RWPE2 (cell line): ENCODE measurements at regions not wholly inside any gene's neighbourhood (a gene's known extent, or its start where the extent isn't known, plus 50 kb on each side); places are given as distances from the start of the nearest gene placed in this dataset.

Source experiments
- ATAC-seq: fragments of 200-7000 bp; cut with Tn5 transposase; 3 replicates; pipeline ENCODE4 v1.9.1; 2021; ENCODE audit warnings: low read depth
- DNase-seq: peaks from one replicate; pipeline ENCODE4 v3.0.0-alpha.2; 2020; ENCODE audit warnings: low spot score
- H3K27ac ChIP-seq: fragments of 450-650 bp; 2 replicates; pipeline ENCODE4 v1.5.1; 2017; ENCODE audit warnings: mild to moderate bottlenecking; ENCODE audit not compliant: poor library complexity, severe bottlenecking
- H3K27me3 ChIP-seq: fragments of 250-450 bp; sonication (Bioruptor Pico); 2 replicates; pipeline ENCODE4 v1.5.1; 2021; ENCODE audit warnings: mild to moderate bottlenecking, moderate library complexity; ENCODE audit not compliant: insufficient read depth, poor library complexity, severe bottlenecking
- H3K36me3 ChIP-seq: fragments of 250-450 bp; sonication (Bioruptor Pico); 2 replicates; pipeline ENCODE4 v1.5.1; 2020; ENCODE audit warnings: low read depth, mild to moderate bottlenecking, moderate library complexity
- H3K4me1 ChIP-seq: fragments of 250-450 bp; sonication (Bioruptor Pico); 2 replicates; pipeline ENCODE4 v1.5.1; 2021; ENCODE audit warnings: mild to moderate bottlenecking, moderate library complexity; ENCODE audit not compliant: insufficient read depth, poor library complexity, severe bottlenecking
- H3K4me3 ChIP-seq: fragments of 250-450 bp; sonication (Bioruptor Pico); 2 replicates; pipeline ENCODE4 v1.5.1; 2021; ENCODE audit warnings: mild to moderate bottlenecking, moderate library complexity; ENCODE audit not compliant: severe bottlenecking
- H3K9me3 ChIP-seq: fragments of 250-450 bp; sonication (Bioruptor Pico); 2 replicates; pipeline ENCODE4 v1.5.1; 2021; ENCODE audit warnings: mild to moderate bottlenecking, moderate library complexity; ENCODE audit not compliant: severe bottlenecking
- CTCF ChIP-seq: fragments of 450-650 bp; IDR thresholded peaks from one replicate; pipeline ENCODE4 v1.5.1; 2017; ENCODE audit warnings: mild to moderate bottlenecking, moderate library complexity; ENCODE audit not compliant: poor library complexity, severe bottlenecking

- Histone ChIP-seq H3K4me1 (no peaks in the 10 kb centered on the region), H3K27me3 (no peaks in the 10 kb centered on the region), H3K4me3 (no peak overlapping the region), H3K9me3 (no peaks in the 10 kb centered on the region), H3K36me3 (no peaks in the 10 kb centered on the region), H3K27ac (no peak overlapping the region)
- no peak for DNase-seq
- TF ChIP-seq CTCF: peak; percentile 94
- ATAC-seq: peak; percentile 90
These were observed 74.2 kb upstream of the POU1F1 start for GRCh38 chr3:87350367-87351199.

- ATAC-seq (no peak), DNase-seq (no peak)
- no peak for TF ChIP-seq CTCF
- no peaks in the 10 kb centered on the region for H3K27me3 ChIP-seq
- H3K36me3 ChIP-seq: no peaks in the 10 kb centered on the region
- H3K4me1 ChIP-seq: no peaks in the 10 kb centered on the region
- H3K27ac ChIP-seq: no peak overlapping the region
- no peaks in the 10 kb centered on the region for H3K9me3 ChIP-seq
- no peak overlapping the region for H3K4me3 ChIP-seq
These were observed 73.4 kb upstream of the POU1F1 start for GRCh38 chr3:87349833-87350232.

GRCh38 chr3:87336761-87337160 lies 60.4 kb upstream of the POU1F1 start:
- no peak overlapping the region for H3K27ac ChIP-seq

GRCh38 chr3:87335931-87336330 lies 59.5 kb upstream of the POU1F1 start:
- ATAC-seq: no peak
- Histone ChIP-seq H3K4me3 (no peak overlapping the region), H3K9me3 (peaks cover 2% of the 10 kb centered on the region), H3K36me3 (no peaks in the 10 kb centered on the region), H3K27me3 (no peaks in the 10 kb centered on the region), H3K27ac (no peak overlapping the region), H3K4me1 (peaks cover 28% of the 10 kb centered on the region)
- no peak for DNase-seq
- no peak for TF ChIP-seq CTCF

More at GRCh38 chr3:87336761-87337160, 60.4 kb upstream of the POU1F1 start:
- ATAC-seq (no peak), DNase-seq (no peak)
- peaks cover 28% of the 10 kb centered on the region for H3K4me1 ChIP-seq
- H3K36me3 ChIP-seq: no peaks in the 10 kb centered on the region
- peaks cover 2% of the 10 kb centered on the region for H3K9me3 ChIP-seq
- no peak for TF ChIP-seq CTCF
- H3K4me3 ChIP-seq: no peak overlapping the region
- H3K27me3 ChIP-seq: no peaks in the 10 kb centered on the region

- Histone ChIP-seq H3K4me3 (no peak overlapping the region), H3K36me3 (no peaks in the 10 kb centered on the region), H3K27ac (peak overlapping the region; percentile 94), H3K9me3 (peaks cover 2% of the 10 kb centered on the region), H3K4me1 (peaks cover 28% of the 10 kb centered on the region), H3K27me3 (no peaks in the 10 kb centered on the region)
- DNase-seq (peak; percentile 53), ATAC-seq (peak; percentile 99)
- no peak for TF ChIP-seq CTCF
These were observed 57.1 kb upstream of the POU1F1 start for GRCh38 chr3:87333393-87333892.
